PC-9 (cell line): ENCODE measurements at regions not wholly inside any gene's neighbourhood (a gene's known extent, or its start where the extent isn't known, plus 50 kb on each side); places are given as distances from the start of the nearest gene placed in this dataset.
"Not testable (repeated sequence)": the region's sequence is repeated elsewhere in the genome, so short reads cannot be mapped to it uniquely, and the experiment has no call there.

Source experiments
- BruUV-seq: library from RNA; stranded (reverse); fragments of 400-500 nt; replicated peaks from 2 replicates; lab custom pipeline; 2021; lab: Mats Ljungman, UMichigan
- CTCF ChIA-PET: fragments of 300-600 bp; sonication (Branson Sonifier 250); formaldehyde crosslinking; loops from one replicate; lab custom pipeline; 2022; ENCODE audit warnings: antibody characterized with exemption; lab: Charles Lee
- POLR2A ChIA-PET: fragments of 300-600 bp; sonication (Branson Sonifier 250); formaldehyde crosslinking; loops from one replicate; lab custom pipeline; 2022; ENCODE audit warnings: antibody characterized with exemption; ENCODE audit not compliant: unreplicated experiment; lab: Charles Lee
- DNase-seq, 2 experiments: peaks; one replicate each; pipeline versions ENCODE4 v3.0.0 to v3.0.0-alpha.2; 2015 to 2022; ENCODE audit warnings: mixed read lengths in 1 of 2
- H2AFZ ChIP-seq: fragments of 200-600 bp; sonication (generic); 2 replicates; pipeline ENCODE4 v1.8.1; 2017; ENCODE audit warnings: antibody characterized with exemption
- H3F3A ChIP-seq: fragments of 200-600 bp; sonication (generic); 2 replicates; pipeline ENCODE4 v1.8.1; 2017; ENCODE audit warnings: antibody characterized with exemption, mild to moderate bottlenecking, low read depth; ENCODE audit not compliant: insufficient read depth
- H3K27ac ChIP-seq: fragments of 200-600 bp; sonication (generic); 2 replicates; pipeline ENCODE4 v1.6.1; 2016; ENCODE audit warnings: mixed run types
- H3K27me3 ChIP-seq: fragments of 200-600 bp; sonication (generic); 2 replicates; pipeline ENCODE4 v1.6.1; 2016; ENCODE audit warnings: low read depth, mixed run types; ENCODE audit not compliant: insufficient read depth
- H3K36me3 ChIP-seq: fragments of 200-600 bp; sonication (generic); 2 replicates; pipeline ENCODE4 v1.6.1; 2016; ENCODE audit warnings: low read depth, mixed run types
- H3K4me1 ChIP-seq: fragments of 200-600 bp; sonication (generic); replicated peaks from 2 replicates; pipeline ENCODE4 v1.6.1; 2016; ENCODE audit warnings: mixed run types; ENCODE audit not compliant: insufficient read depth
- H3K4me2 ChIP-seq: fragments of 200-600 bp; sonication (generic); 2 replicates; pipeline ENCODE4 v1.6.1; 2017; ENCODE audit warnings: mixed run types
- H3K4me3 ChIP-seq: fragments of 200-600 bp; sonication (generic); 2 replicates; pipeline ENCODE4 v1.6.1; 2016; ENCODE audit warnings: mixed run types
- H3K79me2 ChIP-seq: fragments of 200-600 bp; sonication (generic); 2 replicates; pipeline ENCODE4 v1.6.1; 2017; ENCODE audit warnings: low read depth, mixed run types
- H3K9me2 ChIP-seq: fragments of 200-600 bp; sonication (generic); 2 replicates; pipeline ENCODE4 v1.8.1; 2017; ENCODE audit warnings: mild to moderate bottlenecking; ENCODE audit not compliant: insufficient read depth
- H3K9me3 ChIP-seq: fragments of 200-600 bp; sonication (generic); 2 replicates; pipeline ENCODE4 v1.8.1; 2016; ENCODE audit warnings: low read depth; ENCODE audit not compliant: insufficient read depth
- H4K20me1 ChIP-seq: fragments of 200-600 bp; sonication (generic); 2 replicates; pipeline ENCODE4 v1.8.1; 2017; ENCODE audit not compliant: insufficient read depth
- CTCF ChIP-seq: fragments of 200-600 bp; sonication (generic); conservative IDR thresholded peaks from 2 replicates; pipeline ENCODE4 v1.6.1; 2017; ENCODE audit warnings: mixed run types, antibody characterized with exemption, mild to moderate bottlenecking, moderate library complexity
- EZH2 ChIP-seq: fragments of 200-600 bp; sonication (generic); IDR thresholded peaks from 2 replicates; pipeline ENCODE4 v1.8.0; 2017; ENCODE audit warnings: antibody characterized with exemption, low read depth
- intact Hi-C: fragments of 100-400 bp; cut with micrococcal nuclease; formaldehyde crosslinking; loops from one replicate; pipeline ENCODE4 v1.10.0; 2022; ENCODE audit not compliant: unreplicated experiment

GRCh38 chr4:3628868-3629175 lies 96.6 kb upstream of the LRPAP1 start:
- no peak overlapping the region for H2AFZ ChIP-seq
- ChIA-PET POLR2A (interaction anchor here (0.6 kb wide), 1 partner anchor 162 kb away, joined by 5 read pairs; no protein-coding TSS in a partner anchor), CTCF (no interaction called here)
- peaks cover 68% of the 10 kb centered on the region for H3K27me3 ChIP-seq
- H3K36me3 ChIP-seq = no peaks in the 10 kb centered on the region
- no peaks in the 10 kb centered on the region for H4K20me1 ChIP-seq
- H3K79me2 ChIP-seq = no peaks in the 10 kb centered on the region
- intact Hi-C loops = no loop called here
- H3F3A ChIP-seq = no peaks in the 10 kb centered on the region
- H3K4me3 ChIP-seq = no peak overlapping the region
- no peak for DNase-seq
- no peaks in the 10 kb centered on the region for H3K9me2 ChIP-seq
- no peaks in the 10 kb centered on the region for H3K9me3 ChIP-seq
- no TSS peak for BruUV-seq
- H3K4me2 ChIP-seq = no peak overlapping the region
- no peak overlapping the region for H3K27ac ChIP-seq
- no peaks in the 10 kb centered on the region for H3K4me1 ChIP-seq
- TF ChIP-seq CTCF = no peak
- no peak for TF ChIP-seq EZH2

- intact Hi-C loops, H3F3A ChIP-seq, H4K20me1 ChIP-seq, DNase-seq, POLR2A ChIA-PET, BruUV-seq, H3K79me2 ChIP-seq, H3K9me3 ChIP-seq, H2AFZ ChIP-seq, H3K4me2 ChIP-seq, H3K4me1 ChIP-seq, CTCF ChIA-PET, H3K9me2 ChIP-seq, H3K4me3 ChIP-seq, H3K27ac ChIP-seq, H3K36me3 ChIP-seq: not testable (repeated sequence)
- H3K27me3 ChIP-seq = peaks cover 65% of the 10 kb centered on the region
Measured at GRCh38 chr4:3627967-3628867, 96.0 kb upstream of the LRPAP1 start.

GRCh38 chr4:3627456-3627855 lies 95.2 kb upstream of the LRPAP1 start:
- peaks cover 71% of the 10 kb centered on the region for H3K27me3 ChIP-seq
- intact Hi-C loops, H3K36me3 ChIP-seq, H3K79me2 ChIP-seq, H3K4me2 ChIP-seq, H3K27ac ChIP-seq, H3F3A ChIP-seq, H3K4me3 ChIP-seq, H4K20me1 ChIP-seq, H3K9me2 ChIP-seq, BruUV-seq, H3K9me3 ChIP-seq, DNase-seq, CTCF ChIA-PET, H2AFZ ChIP-seq, POLR2A ChIA-PET, H3K4me1 ChIP-seq: not testable (repeated sequence)

- H3K4me3 ChIP-seq, H4K20me1 ChIP-seq, H3K4me1 ChIP-seq, H3K36me3 ChIP-seq, DNase-seq, H3K9me2 ChIP-seq, H3K9me3 ChIP-seq, BruUV-seq, H3K27ac ChIP-seq, intact Hi-C loops, POLR2A ChIA-PET, H3K79me2 ChIP-seq, H3K4me2 ChIP-seq, CTCF ChIA-PET, H3F3A ChIP-seq, H2AFZ ChIP-seq: not testable (repeated sequence)
- H3K27me3 ChIP-seq = peaks cover 61% of the 10 kb centered on the region
Measured at GRCh38 chr4:3626131-3626884, 94.1 kb upstream of the LRPAP1 start.

GRCh38 chr4:3625286-3625875 lies 93.2 kb upstream of the LRPAP1 start:
- H3K9me3 ChIP-seq, intact Hi-C loops, DNase-seq, H3K4me3 ChIP-seq, BruUV-seq, H3K4me1 ChIP-seq, H3K36me3 ChIP-seq, H3K4me2 ChIP-seq, H4K20me1 ChIP-seq, H3K9me2 ChIP-seq, H2AFZ ChIP-seq, H3K27ac ChIP-seq, POLR2A ChIA-PET, H3K79me2 ChIP-seq, CTCF ChIA-PET, H3F3A ChIP-seq: not testable (repeated sequence)
- peaks cover 59% of the 10 kb centered on the region for H3K27me3 ChIP-seq

- H3K36me3 ChIP-seq, H4K20me1 ChIP-seq, H3K79me2 ChIP-seq, H3K9me2 ChIP-seq, H3K4me2 ChIP-seq, POLR2A ChIA-PET, H3K4me1 ChIP-seq, BruUV-seq, H3K4me3 ChIP-seq, H3K27ac ChIP-seq, intact Hi-C loops, H3K9me3 ChIP-seq, H3F3A ChIP-seq, H2AFZ ChIP-seq, DNase-seq, CTCF ChIA-PET: not testable (repeated sequence)
- H3K27me3 ChIP-seq = peaks cover 54% of the 10 kb centered on the region
Measured at GRCh38 chr4:3623809-3624329, 91.6 kb upstream of the LRPAP1 start.
